H54 (cell line): ENCODE measurements at regions not wholly inside any gene's neighbourhood (a gene's known extent, or its start where the extent isn't known, plus 50 kb on each side); places are given as distances from the start of the nearest gene placed in this dataset.
A peak's percentile ranks its signal among the peaks of the same experiment; 100 is the strongest.
"Not testable (repeated sequence)": the region's sequence is repeated elsewhere in the genome, so short reads cannot be mapped to it uniquely, and the experiment has no call there.

Experiments
- DNase-seq: peaks from one replicate; pipeline ENCODE4 v3.0.0; 2011; ENCODE audit warnings: low spot score, mixed read lengths; ENCODE audit not compliant: insufficient read length
- FAIRE-seq: peaks from 3 replicates; lab custom pipeline; 2011; peaks lifted over from hg19 to GRCh38; lab: Jason Lieb, UNC
- POLR2A ChIP-seq: IDR thresholded peaks from 2 replicates; pipeline ENCODE4 v1.6.1; 2011; ENCODE audit warnings: low read depth, mild to moderate bottlenecking, low read length

GRCh38 chr6:66555082-66555481 is 848.1 kb upstream of the EYS start:
- FAIRE-seq = no peak
- TF ChIP-seq POLR2A = no peak
- no peak for DNase-seq

GRCh38 chr6:66553441-66553840 is 846.4 kb upstream of the EYS start:
- FAIRE-seq (no peak), DNase-seq (no peak)
- no peak for TF ChIP-seq POLR2A

- FAIRE-seq = no peak
These were observed 831.6 kb upstream of the EYS start for GRCh38 chr6:66538551-66539135.

GRCh38 chr6:66533921-66534404 is 826.9 kb upstream of the EYS start:
- DNase-seq = no peak
- TF ChIP-seq POLR2A = no peak
- FAIRE-seq = no peak

More at GRCh38 chr6:66538551-66539135, 831.6 kb upstream of the EYS start:
- no peak for TF ChIP-seq POLR2A
- DNase-seq = no peak

- DNase-seq = no peak
- FAIRE-seq = no peak
- no peak for TF ChIP-seq POLR2A
These were observed 819.0 kb upstream of the EYS start for GRCh38 chr6:66526061-66526460.

- no peak for TF ChIP-seq POLR2A
- DNase-seq = no peak
- FAIRE-seq = no peak
These were observed 815.8 kb upstream of the EYS start for GRCh38 chr6:66522864-66523263.

GRCh38 chr6:66516377-66516776 is 809.4 kb upstream of the EYS start:
- DNase-seq = no peak
- no peak for TF ChIP-seq POLR2A
- FAIRE-seq = no peak

- no peak for TF ChIP-seq POLR2A
- no peak for DNase-seq
- FAIRE-seq = peak; percentile 90
These were observed 801.4 kb upstream of the EYS start for GRCh38 chr6:66508433-66508832.

- TF ChIP-seq POLR2A = no peak
- DNase-seq (no peak), FAIRE-seq (peak; percentile 15)
These were observed 792.8 kb upstream of the EYS start for GRCh38 chr6:66499851-66500250.

GRCh38 chr6:66496659-66497058 is 789.6 kb upstream of the EYS start:
- DNase-seq (no peak), FAIRE-seq (peak; percentile 57)
- no peak for TF ChIP-seq POLR2A

GRCh38 chr6:66494643-66495042 is 787.6 kb upstream of the EYS start:
- DNase-seq, FAIRE-seq: not testable (repeated sequence)

- TF ChIP-seq POLR2A = no peak
- no peak for FAIRE-seq
- DNase-seq = no peak
These were observed 782.4 kb upstream of the EYS start for GRCh38 chr6:66489269-66489987.

- DNase-seq = no peak
- no peak for FAIRE-seq
- TF ChIP-seq POLR2A = no peak
These were observed 774.2 kb upstream of the EYS start for GRCh38 chr6:66481216-66481615.

- DNase-seq (no peak), FAIRE-seq (no peak)
- no peak for TF ChIP-seq POLR2A
These were observed 771.7 kb upstream of the EYS start for GRCh38 chr6:66478705-66479104.

- no peak for TF ChIP-seq POLR2A
- FAIRE-seq (no peak), DNase-seq (no peak)
These were observed 728.3 kb upstream of the EYS start for GRCh38 chr6:66435321-66435720.
